AG10803 (cell line): ENCODE measurements at regions not wholly inside any gene's neighbourhood (a gene's known extent, or its start where the extent isn't known, plus 50 kb on each side); places are given as distances from the start of the nearest gene placed in this dataset.

Experiments
- DNase-seq: peaks from one replicate; pipeline ENCODE4 v3.0.0; 2010; ENCODE audit warnings: low read depth
- H3K4me3 ChIP-seq: 2 replicates; pipeline ENCODE4 v1.5.1; 2011; ENCODE audit warnings: mild to moderate bottlenecking, low read length, control low read depth
- TF ChIP-seq, protein P1 (sequence below): conservative IDR thresholded peaks from 2 replicates; pipeline ENCODE4 v1.5.1; 2011; ENCODE audit warnings: mild to moderate bottlenecking, low read length, control low read depth, inconsistent platforms

DNA sequence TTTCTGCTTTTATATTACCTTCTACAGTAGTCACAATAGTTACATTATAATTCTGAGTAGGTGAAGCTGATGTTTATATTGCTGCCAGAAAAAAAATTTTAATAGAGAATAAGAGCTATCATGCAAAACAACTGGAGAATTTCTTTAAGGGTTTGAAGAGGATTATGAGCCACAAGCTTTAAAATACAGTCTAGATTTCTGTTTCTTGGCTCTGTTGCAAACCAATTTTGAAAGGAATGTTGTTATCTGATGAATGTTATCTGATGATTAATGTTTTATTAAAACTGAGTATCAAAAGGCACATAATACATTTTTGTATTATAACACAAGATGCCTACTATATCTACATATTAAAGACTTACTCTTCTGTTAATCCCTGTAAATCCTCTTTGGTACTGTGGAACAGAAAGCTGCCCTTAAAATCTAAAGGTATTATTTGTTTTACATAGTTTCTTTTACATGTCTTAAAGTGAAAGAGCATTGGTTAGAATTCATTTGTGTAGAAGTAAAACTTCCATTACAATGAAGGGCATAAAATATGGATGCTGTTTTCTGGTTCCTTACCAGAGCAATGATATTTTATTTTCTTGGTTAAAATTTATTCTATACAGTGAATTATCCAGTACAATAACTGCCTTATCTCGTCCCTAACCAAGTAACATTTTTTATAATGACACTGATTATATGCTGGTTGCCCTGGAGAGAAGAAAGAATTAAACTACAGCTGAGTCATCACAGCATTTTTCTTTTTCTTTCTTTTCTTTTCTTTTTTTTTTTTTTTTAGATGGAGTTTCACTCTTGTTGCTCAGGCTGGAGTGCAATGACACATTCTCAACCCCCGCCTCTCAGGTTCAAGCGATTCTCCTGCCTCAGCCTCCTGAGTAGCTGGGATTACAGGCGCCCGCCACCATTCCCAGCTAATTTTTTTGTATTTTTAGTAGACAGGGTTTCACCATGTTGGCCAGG is 205.7 kb downstream of the TANC2 start:
- peak; percentile 41 for DNase-seq
- no peak overlapping the region for H3K4me3 ChIP-seq
- TF ChIP-seq, protein P1, sequence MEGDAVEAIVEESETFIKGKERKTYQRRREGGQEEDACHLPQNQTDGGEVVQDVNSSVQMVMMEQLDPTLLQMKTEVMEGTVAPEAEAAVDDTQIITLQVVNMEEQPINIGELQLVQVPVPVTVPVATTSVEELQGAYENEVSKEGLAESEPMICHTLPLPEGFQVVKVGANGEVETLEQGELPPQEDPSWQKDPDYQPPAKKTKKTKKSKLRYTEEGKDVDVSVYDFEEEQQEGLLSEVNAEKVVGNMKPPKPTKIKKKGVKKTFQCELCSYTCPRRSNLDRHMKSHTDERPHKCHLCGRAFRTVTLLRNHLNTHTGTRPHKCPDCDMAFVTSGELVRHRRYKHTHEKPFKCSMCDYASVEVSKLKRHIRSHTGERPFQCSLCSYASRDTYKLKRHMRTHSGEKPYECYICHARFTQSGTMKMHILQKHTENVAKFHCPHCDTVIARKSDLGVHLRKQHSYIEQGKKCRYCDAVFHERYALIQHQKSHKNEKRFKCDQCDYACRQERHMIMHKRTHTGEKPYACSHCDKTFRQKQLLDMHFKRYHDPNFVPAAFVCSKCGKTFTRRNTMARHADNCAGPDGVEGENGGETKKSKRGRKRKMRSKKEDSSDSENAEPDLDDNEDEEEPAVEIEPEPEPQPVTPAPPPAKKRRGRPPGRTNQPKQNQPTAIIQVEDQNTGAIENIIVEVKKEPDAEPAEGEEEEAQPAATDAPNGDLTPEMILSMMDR = no peak

DNA sequence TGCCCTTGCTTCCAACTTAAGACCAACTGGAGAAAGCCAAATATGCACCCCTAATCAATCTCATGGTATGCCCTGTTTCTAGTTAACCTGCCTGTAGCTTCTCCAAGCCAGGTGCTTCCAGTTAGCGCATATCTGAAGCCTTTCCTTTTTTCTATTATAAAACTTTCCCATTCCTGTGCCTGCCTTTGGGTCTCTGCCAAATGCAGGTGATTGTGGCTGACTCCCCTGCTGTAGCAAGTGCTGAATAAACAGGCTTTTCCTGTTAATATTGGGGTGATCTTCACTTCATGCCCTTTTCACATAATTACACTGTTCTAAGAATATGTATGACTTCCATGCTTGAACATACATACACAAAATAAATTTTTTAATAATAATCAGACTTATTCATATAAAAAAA is 207.4 kb downstream of the TANC2 start:
- no peak for DNase-seq
- no peak overlapping the region for H3K4me3 ChIP-seq
- TF ChIP-seq, protein P1 = no peak

DNA sequence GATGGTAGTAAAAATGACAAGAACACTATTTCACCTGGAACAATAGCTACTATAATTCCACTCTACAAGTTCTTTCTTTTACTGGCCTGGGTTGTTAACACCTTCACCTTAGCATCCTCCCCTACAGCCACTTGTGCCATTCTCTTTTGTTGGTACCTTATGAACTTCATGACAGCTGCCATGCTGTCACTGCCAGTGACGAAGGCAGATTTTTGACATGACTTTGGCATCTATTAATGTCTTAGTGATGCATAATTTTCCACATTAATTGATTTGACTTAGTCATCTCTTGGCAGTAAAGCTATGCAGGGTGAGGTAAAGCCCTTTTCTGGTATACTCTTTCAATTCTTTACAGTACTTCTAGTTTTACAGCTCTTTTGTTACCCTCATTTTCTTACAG is 207.9 kb downstream of the TANC2 start:
- TF ChIP-seq, protein P1 = no peak
- H3K4me3 ChIP-seq = no peak overlapping the region
- DNase-seq = no peak

DNA sequence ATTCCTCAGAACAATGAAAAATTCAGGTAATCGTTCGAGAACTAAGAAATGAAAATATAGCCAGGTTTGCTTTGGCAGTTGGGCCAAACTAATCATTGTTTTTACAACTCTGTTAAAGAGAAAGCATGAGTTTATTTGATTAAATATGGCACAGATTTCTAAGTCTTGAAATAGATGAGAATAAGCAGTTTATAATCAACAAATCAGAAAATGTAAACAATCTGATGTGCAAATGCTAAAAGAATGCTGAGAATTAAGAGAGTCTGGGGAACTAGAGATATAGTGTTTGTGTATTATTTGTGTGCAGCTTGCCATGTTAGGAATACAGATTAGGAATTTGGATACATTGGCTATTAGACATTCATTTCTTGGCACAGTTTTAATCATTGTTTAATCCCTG is 212.5 kb downstream of the TANC2 start:
- TF ChIP-seq, protein P1 = no peak
- DNase-seq = peak; percentile 56
- H3K4me3 ChIP-seq = no peak overlapping the region

DNA sequence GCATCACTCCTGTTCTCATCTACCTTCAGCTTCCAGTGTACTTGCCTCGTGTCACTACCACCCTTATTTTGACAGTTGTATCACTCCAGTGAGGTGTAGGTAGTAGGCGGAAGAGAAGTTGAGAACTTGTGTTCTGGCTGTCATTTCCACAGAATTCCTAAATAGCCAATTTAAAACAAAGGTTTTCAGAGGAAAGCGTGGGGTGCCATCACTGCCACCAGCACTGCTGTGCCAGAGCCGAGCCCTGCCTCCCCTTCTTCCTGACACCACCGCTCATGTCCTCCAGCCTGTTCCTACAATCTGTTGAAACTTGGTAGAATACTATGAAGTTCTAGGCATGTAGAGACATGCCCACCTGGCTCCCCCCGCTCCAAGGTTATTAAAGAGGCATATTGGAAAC is 215.8 kb downstream of the TANC2 start:
- no peak for DNase-seq
- TF ChIP-seq, protein P1 = no peak
- no peak overlapping the region for H3K4me3 ChIP-seq

DNA sequence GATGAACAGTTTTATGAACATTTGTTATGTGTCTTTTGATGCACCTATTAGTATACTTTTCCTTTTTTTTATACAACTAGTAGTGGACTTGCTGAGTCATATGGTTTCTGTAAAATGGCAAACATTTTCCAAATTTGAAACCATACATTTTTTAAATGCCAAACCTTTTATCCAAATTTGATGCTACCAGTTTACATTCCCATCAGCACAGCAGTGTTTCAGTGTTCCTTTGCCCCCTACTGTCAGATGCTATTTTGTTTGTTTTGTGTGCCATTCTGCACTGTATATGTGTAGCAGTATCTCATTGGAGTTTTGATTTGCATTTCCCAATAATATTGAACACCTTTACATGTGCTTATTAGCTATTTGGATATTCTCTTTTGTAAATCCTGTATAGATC is 219.4 kb downstream of the TANC2 start:
- peak; percentile 59 for DNase-seq
- TF ChIP-seq, protein P1 = peak; percentile 31
- no peak overlapping the region for H3K4me3 ChIP-seq

DNA sequence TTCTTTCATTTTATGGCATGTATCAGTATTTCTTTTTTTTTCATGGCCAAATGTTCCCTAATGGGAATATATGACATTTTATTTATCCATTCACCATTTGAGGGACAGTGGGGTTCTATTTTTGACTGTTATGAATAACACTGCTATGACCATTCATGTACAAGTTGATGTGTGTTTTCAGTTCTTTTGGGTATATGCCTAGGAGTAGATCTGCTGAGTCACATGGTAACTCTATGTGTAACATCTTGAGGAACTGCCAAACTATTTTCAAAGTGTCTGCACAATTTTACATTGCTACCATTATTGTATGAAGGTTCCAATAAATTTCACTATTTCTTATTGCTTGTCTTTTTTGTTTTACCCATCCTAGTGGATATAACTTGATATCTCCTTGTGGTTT is 223.0 kb downstream of the TANC2 start:
- DNase-seq = peak; percentile 66
- H3K4me3 ChIP-seq = no peak overlapping the region
- TF ChIP-seq, protein P1 = no peak
